Cardiac muscle cell (in vitro differentiated cells and primary cell): ENCODE measurements at regions not wholly inside any gene's neighbourhood (a gene's known extent, or its start where the extent isn't known, plus 50 kb on each side); places are given as distances from the start of the nearest gene placed in this dataset.

ENCODE experiments used
- DNase-seq, 2 donors: peaks; one replicate each; pipeline versions ENCODE4 v3.0.0 to v3.0.0-alpha.2; 2010 to 2017; ENCODE audit warnings: low read depth in 1 of 2, low spot score in 1 of 2
- H3K27ac ChIP-seq: fragments of 200-600 bp; sonication (generic); 2 replicates; pipeline ENCODE4 v1.5.1; 2016
- H3K27me3 ChIP-seq: fragments of 200-600 bp; sonication (generic); 2 replicates; pipeline ENCODE4 v1.6.0; 2016; ENCODE audit warnings: control low read depth
- H3K36me3 ChIP-seq: fragments of 200-600 bp; sonication (generic); 2 replicates; pipeline ENCODE4 v1.5.1; 2016; ENCODE audit warnings: control low read depth
- H3K4me1 ChIP-seq: fragments of 200-600 bp; sonication (generic); 2 replicates; pipeline ENCODE4 v1.8.1; 2017; ENCODE audit warnings: low read depth, mild to moderate bottlenecking, mixed run types
- H3K4me3 ChIP-seq: fragments of 200-600 bp; sonication (generic); 2 replicates; pipeline ENCODE4 v1.5.1; 2016; ENCODE audit warnings: mild to moderate bottlenecking
- H3K9me3 ChIP-seq: fragments of 200-600 bp; sonication (generic); 2 replicates; pipeline ENCODE4 v1.5.1; 2017; ENCODE audit warnings: low read depth, mild to moderate bottlenecking, control low read depth
- TF ChIP-seq, protein P1 (sequence below): IDR thresholded peaks from 2 replicates; pipeline ENCODE4 v1.5.1; 2012; ENCODE audit warnings: low read depth, mild to moderate bottlenecking, low read length

DNA sequence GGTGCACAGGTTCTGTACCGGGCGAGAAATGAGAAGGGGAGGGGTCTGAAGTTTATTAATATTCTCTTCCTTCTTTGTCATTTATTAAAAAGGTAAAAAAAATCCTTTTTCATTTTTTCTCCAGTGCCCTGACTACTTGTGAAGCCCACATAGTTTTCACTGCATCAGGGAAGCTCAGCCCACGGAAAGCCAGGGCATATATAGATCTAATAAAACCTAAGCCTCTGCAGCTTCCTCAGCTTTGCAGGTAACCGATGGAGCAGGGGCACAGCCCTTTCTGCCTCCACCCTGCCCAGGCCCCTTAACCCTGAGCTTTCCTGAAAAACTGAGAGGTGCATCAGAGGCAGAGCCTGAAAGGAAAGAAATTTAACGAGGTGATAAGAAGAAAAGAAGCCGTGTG, 140.1 kb downstream of the NXPE2 start:
- no peak overlapping the region for H3K4me3 ChIP-seq
- H3K36me3 ChIP-seq = no peaks in the 10 kb centered on the region
- no peaks in the 10 kb centered on the region for H3K4me1 ChIP-seq
- no peak for DNase-seq
- H3K27me3 ChIP-seq = peaks cover 3% of the 10 kb centered on the region
- H3K27ac ChIP-seq = no peak overlapping the region
- TF ChIP-seq, protein P1, sequence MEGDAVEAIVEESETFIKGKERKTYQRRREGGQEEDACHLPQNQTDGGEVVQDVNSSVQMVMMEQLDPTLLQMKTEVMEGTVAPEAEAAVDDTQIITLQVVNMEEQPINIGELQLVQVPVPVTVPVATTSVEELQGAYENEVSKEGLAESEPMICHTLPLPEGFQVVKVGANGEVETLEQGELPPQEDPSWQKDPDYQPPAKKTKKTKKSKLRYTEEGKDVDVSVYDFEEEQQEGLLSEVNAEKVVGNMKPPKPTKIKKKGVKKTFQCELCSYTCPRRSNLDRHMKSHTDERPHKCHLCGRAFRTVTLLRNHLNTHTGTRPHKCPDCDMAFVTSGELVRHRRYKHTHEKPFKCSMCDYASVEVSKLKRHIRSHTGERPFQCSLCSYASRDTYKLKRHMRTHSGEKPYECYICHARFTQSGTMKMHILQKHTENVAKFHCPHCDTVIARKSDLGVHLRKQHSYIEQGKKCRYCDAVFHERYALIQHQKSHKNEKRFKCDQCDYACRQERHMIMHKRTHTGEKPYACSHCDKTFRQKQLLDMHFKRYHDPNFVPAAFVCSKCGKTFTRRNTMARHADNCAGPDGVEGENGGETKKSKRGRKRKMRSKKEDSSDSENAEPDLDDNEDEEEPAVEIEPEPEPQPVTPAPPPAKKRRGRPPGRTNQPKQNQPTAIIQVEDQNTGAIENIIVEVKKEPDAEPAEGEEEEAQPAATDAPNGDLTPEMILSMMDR = no peak
- H3K9me3 ChIP-seq = no peaks in the 10 kb centered on the region

DNA sequence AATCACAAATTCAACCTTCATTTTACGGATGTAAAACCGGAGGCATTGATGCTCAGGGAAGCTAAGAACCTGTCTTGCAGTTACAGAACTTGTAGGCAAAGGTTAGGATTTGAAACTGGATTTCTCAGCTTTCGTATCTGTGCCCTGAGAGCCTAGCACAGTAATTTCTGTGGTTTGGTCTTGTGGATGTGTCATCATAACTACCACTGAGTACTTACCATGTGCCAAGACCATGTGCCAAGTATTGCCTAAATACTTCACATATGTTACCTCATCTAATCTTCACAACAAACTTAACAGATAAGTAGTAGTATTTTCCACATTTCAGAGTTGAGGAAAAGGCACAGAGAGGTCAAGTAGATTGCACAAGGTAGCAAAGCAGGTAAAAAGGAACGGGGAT, 140.7 kb downstream of the NXPE2 start:
- TF ChIP-seq, protein P1 = no peak
- no peaks in the 10 kb centered on the region for H3K9me3 ChIP-seq
- H3K4me3 ChIP-seq = no peak overlapping the region
- no peaks in the 10 kb centered on the region for H3K4me1 ChIP-seq
- H3K27me3 ChIP-seq = peaks cover 3% of the 10 kb centered on the region
- H3K36me3 ChIP-seq = no peaks in the 10 kb centered on the region
- no peak overlapping the region for H3K27ac ChIP-seq
- peak in 1 of 2 donors; percentile 1 for DNase-seq

GRCh38 chr11:114820621-114821020, 142.3 kb downstream of the NXPE2 start:
- no peaks in the 10 kb centered on the region for H3K36me3 ChIP-seq
- peaks cover 3% of the 10 kb centered on the region for H3K27me3 ChIP-seq
- TF ChIP-seq, protein P1 = no peak
- no peak overlapping the region for H3K27ac ChIP-seq
- no peaks in the 10 kb centered on the region for H3K4me1 ChIP-seq
- no peak for DNase-seq
- H3K9me3 ChIP-seq = no peaks in the 10 kb centered on the region
- H3K4me3 ChIP-seq = no peak overlapping the region

GRCh38 chr11:114821621-114822412, 143.5 kb downstream of the NXPE2 start:
- no peak overlapping the region for H3K27ac ChIP-seq
- H3K9me3 ChIP-seq = no peaks in the 10 kb centered on the region
- no peaks in the 10 kb centered on the region for H3K4me1 ChIP-seq
- TF ChIP-seq, protein P1 = no peak
- H3K4me3 ChIP-seq = no peak overlapping the region
- H3K27me3 ChIP-seq = no peaks in the 10 kb centered on the region
- no peak for DNase-seq
- H3K36me3 ChIP-seq = no peaks in the 10 kb centered on the region

DNA sequence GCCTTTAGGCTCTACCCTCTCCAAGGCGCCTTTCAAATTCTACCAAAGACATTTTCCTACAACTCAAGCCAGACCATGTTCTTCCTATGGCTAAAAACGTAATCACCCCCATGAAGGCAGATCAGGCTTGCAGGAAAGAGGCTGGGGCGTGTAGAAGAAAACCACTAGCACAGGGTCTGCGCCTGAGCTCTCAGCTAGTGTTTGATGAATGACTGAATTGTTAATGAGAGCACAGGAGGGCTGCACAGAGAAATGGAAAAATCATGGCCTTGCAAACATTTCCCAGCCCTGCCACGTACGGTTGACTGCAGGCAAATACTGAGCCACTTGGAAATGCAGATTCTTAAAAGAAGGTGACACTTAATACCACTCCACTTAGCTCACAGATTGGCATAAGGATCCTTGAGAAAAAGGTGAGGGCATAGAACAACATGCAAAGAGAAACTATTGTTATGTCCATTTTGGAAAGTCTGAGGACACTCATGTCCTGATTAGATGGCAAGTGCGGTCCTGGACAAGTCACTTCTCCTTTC, 148.6 kb downstream of the NXPE2 start:
- TF ChIP-seq, protein P1 = no peak
- Histone ChIP-seq H3K36me3 (no peaks in the 10 kb centered on the region), H3K27ac (no peak overlapping the region), H3K4me1 (no peaks in the 10 kb centered on the region), H3K4me3 (no peak overlapping the region), H3K9me3 (no peaks in the 10 kb centered on the region), H3K27me3 (no peaks in the 10 kb centered on the region)
- DNase-seq = no peak
